IMR-90 (cell line): ENCODE measurements at regions not wholly inside any gene's neighbourhood (a gene's known extent, or its start where the extent isn't known, plus 50 kb on each side); places are given as distances from the start of the nearest gene placed in this dataset.

ENCODE experiments used
- BHLHE40 ChIP-seq: fragments of 150-350 bp; IDR thresholded peaks from 2 replicates; pipeline ENCODE4 v1.6.1; 2016; ENCODE audit warnings: mild to moderate bottlenecking, low read depth, low read length
- CEBPB ChIP-seq: IDR thresholded peaks from 2 replicates; pipeline ENCODE4 v1.6.1; 2012; ENCODE audit warnings: low read depth, low read length, improper control_type of control experiment
- CHD1 ChIP-seq: IDR thresholded peaks from 2 replicates; pipeline ENCODE4 v1.6.1; 2012; ENCODE audit warnings: low read depth, low read length, improper control_type of control experiment
- CTCF ChIP-seq: conservative IDR thresholded peaks from 2 replicates; pipeline ENCODE4 v1.5.1; 2012; ENCODE audit warnings: mild to moderate bottlenecking, low read depth, low read length, improper control_type of control experiment
- ELK1 ChIP-seq: fragments of 150-350 bp; IDR thresholded peaks from 2 replicates; pipeline ENCODE4 v1.6.1; 2016; ENCODE audit warnings: low read depth, mild to moderate bottlenecking, low read length, moderate library complexity, borderline replicate concordance
- MAZ ChIP-seq: IDR thresholded peaks from 2 replicates; pipeline ENCODE4 v1.6.1; 2012; ENCODE audit warnings: low read depth, mild to moderate bottlenecking, low read length, improper control_type of control experiment, moderate library complexity, borderline replicate concordance
- MXI1 ChIP-seq: IDR thresholded peaks from 2 replicates; pipeline ENCODE4 v1.6.1; 2012; ENCODE audit warnings: low read depth, mild to moderate bottlenecking, low read length, moderate library complexity, borderline replicate concordance
- POLR2A ChIP-seq: IDR thresholded peaks from 2 replicates; pipeline ENCODE4 v1.6.1; 2012; ENCODE audit warnings: mild to moderate bottlenecking, low read depth, low read length
- RAD21 ChIP-seq: IDR thresholded peaks from 2 replicates; pipeline ENCODE4 v1.6.1; 2012; ENCODE audit warnings: low read length, improper control_type of control experiment

GRCh38 chr1:60245324-60245723 lies 171.8 kb upstream of the C1orf87 start:
- TF ChIP-seq CTCF (no peak), BHLHE40 (no peak), MAZ (no peak), ELK1 (no peak), POLR2A (no peak), RAD21 (no peak), MXI1 (no peak), CHD1 (no peak), CEBPB (no peak)
